NCI-H69 (cell line): ENCODE measurements at regions not wholly inside any gene's neighbourhood (a gene's known extent, or its start where the extent isn't known, plus 50 kb on each side); places are given as distances from the start of the nearest gene placed in this dataset.

Experiments
- DNase-seq: peaks from one replicate; lab custom pipeline; 2025; lab: John Stamatoyannopoulos, UW

GRCh38 chr2:60400462-60401246, 152.8 kb downstream of the BCL11A start:
- DNase-seq: no peak

- no peak for DNase-seq
Measured at GRCh38 chr2:60394463-60394862, 159.0 kb downstream of the BCL11A start.

- no peak for DNase-seq
Measured at GRCh38 chr2:60391649-60392375, 161.6 kb downstream of the BCL11A start.

- peak; percentile 2 for DNase-seq
Measured at GRCh38 chr2:60391230-60391629, 162.2 kb downstream of the BCL11A start.

GRCh38 chr2:60386436-60386835, 167.0 kb downstream of the BCL11A start:
- no peak for DNase-seq

- DNase-seq: no peak
Measured at GRCh38 chr2:60385648-60386047, 167.8 kb downstream of the BCL11A start.

GRCh38 chr2:60383401-60384143, 169.9 kb downstream of the BCL11A start:
- DNase-seq: no peak

GRCh38 chr2:60380411-60380810, 173.0 kb downstream of the BCL11A start:
- DNase-seq: no peak

- DNase-seq: no peak
Measured at GRCh38 chr2:60379684-60380083, 173.8 kb downstream of the BCL11A start.

GRCh38 chr2:60379216-60379615, 174.2 kb downstream of the BCL11A start:
- no peak for DNase-seq

GRCh38 chr2:60377825-60378224, 175.6 kb downstream of the BCL11A start:
- DNase-seq: no peak

- DNase-seq: no peak
Measured at GRCh38 chr2:60376252-60376651, 177.2 kb downstream of the BCL11A start.

- DNase-seq: no peak
Measured at GRCh38 chr2:60371681-60372080, 181.8 kb downstream of the BCL11A start.

GRCh38 chr2:60371219-60371618, 182.2 kb downstream of the BCL11A start:
- DNase-seq: no peak

GRCh38 chr2:60370814-60371213, 182.6 kb downstream of the BCL11A start:
- no peak for DNase-seq

GRCh38 chr2:60368456-60368855, 185.0 kb downstream of the BCL11A start:
- DNase-seq: no peak

GRCh38 chr2:60366135-60366712, 187.2 kb downstream of the BCL11A start:
- DNase-seq: no peak

- no peak for DNase-seq
Measured at GRCh38 chr2:60365556-60365955, 187.9 kb downstream of the BCL11A start.

- DNase-seq: no peak
Measured at GRCh38 chr2:60364491-60364890, 189.0 kb downstream of the BCL11A start.

- DNase-seq: no peak
Measured at GRCh38 chr2:60361498-60361897, 192.0 kb downstream of the BCL11A start.

GRCh38 chr2:60359569-60359968, 193.9 kb downstream of the BCL11A start:
- peak; percentile 64 for DNase-seq

- DNase-seq: peak; percentile 49
Measured at GRCh38 chr2:60358476-60358875, 195.0 kb downstream of the BCL11A start.
